ENCODE measurements at regions not wholly inside any gene's neighbourhood (a gene's known extent, or its start where the extent isn't known, plus 50 kb on each side); places are given as distances from the start of the nearest gene placed in this dataset.
"Not testable (repeated sequence)": the region's sequence is repeated elsewhere in the genome, so short reads cannot be mapped to it uniquely, and the experiment has no call there.

DNA sequence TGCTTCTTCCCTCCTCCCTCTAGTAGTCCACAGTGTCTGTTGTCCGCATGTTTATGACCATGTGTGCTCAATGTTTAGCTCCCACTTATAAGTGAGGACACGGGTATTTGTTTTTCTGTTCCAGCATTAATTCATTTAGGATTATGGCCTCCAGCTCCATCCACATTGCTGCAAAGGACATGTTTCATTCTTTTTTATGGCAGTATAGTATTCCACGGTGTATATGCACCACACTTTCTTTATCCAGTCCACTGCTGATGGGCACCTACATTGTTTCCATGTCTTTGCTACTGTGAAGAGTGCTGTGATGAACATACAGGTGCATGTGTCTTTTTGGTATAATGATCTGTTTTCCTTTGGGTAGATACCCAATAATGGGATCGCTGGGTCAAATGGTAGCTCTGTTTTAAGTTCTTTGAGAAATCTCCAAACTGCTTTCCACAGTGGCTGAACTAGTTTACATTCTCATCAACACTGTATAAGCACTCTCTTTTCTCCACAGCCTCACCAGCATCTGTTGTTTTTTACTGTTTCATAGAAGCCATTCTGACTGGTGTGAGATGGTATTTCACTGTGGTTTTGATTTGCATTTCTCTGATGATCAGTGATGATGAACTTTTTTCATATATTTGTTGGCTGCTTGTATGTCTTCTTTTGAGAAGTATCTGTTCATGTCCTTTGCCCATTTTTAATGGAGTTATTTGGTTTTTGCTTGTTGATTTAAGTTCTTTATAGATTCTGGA, 63.0 kb upstream of the SLC22A16 start:
- H3K4me1 Mint-ChIP-seq: peaks cover 19 to 31% (median 21%) of the 10 kb centered on the region in 3 donors
- H3K27ac Mint-ChIP-seq; POLR2A ChIA-PET; H3K36me3 Mint-ChIP-seq; H3K9me3 ChIP-seq; DNase-seq; H3K36me3 ChIP-seq (ENCODE audit: control insufficient read depth in 2 of 2, extremely low read depth in 1 of 2, insufficient read depth in 1 of 2, low read length in 1 of 2); H3K9me3 Mint-ChIP-seq; H3K4me3 ChIP-seq (ENCODE audit: control insufficient read depth in 1 of 2, extremely low read depth in 1 of 2, low read length in 1 of 2); H3K4me3 Mint-ChIP-seq; H3K27ac ChIP-seq (ENCODE audit: low read length); ATAC-seq (replicated peaks in 1 of 4); H3K27me3 Mint-ChIP-seq: not testable (repeated sequence)
- 100% methylated on average over 1 of the region's 4 CpGs for WGBS (ENCODE audit: insufficient coverage)
- CTCF ChIA-PET: interaction anchor here in 1 of 2 donors (0.7 kb wide), 1 partner anchor 410 kb away, joined by 4 read pairs; no protein-coding TSS in a partner anchor
- peaks cover 0 to 12% of the 10 kb centered on the region in 2 experiments for H3K4me1 ChIP-seq (ENCODE audit: control insufficient read depth in 1 of 2, extremely low read depth in 1 of 2, insufficient read depth in 2 of 2, low read length in 2 of 2)
- peaks cover 0 to 12% of the 10 kb centered on the region in 2 experiments for H3K27me3 ChIP-seq (replicated peaks in 1 of 2; ENCODE audit: control insufficient read depth in 2 of 2, extremely low read depth in 1 of 2, insufficient read depth in 2 of 2, low read length in 1 of 2)

DNA sequence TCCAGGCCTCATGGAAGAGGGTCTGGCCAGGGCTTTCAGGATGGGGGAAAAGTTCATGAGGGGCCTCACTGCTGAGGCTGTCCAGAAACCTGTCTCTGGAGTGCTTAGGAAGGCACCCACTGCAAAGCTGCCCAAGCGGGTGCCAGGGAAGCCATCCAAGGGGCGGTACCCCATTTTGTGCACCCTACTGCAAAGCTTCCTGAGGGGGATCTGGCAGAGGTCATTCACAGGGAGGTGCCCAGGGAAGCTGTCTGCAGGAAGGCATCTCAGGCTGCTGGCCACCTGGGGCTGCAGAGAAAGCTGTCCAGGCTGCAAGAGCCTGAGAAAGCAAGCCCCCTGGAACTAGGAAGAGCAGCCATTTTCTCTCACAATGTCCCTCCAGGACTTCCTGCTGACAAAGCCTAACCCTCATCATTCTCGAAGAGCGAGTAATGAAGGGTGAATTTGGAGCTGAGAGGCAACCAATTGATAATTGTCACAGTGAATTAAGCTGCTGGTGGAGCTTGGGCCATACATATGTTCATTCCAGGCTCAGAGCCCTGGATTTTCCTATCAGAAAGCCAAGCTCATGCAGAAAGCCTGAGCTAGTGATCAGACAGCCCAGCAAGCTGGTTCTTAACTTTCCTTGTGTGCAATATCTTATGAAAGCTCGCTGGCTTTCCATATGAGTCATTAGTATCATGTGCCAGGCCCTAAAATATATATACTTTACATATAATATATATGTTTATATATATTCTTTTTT, 62.2 kb upstream of the SLC22A16 start:
- ATAC-seq (replicated peaks in 1 of 4): no peak
- peaks cover 0 to 4% of the 10 kb centered on the region in 2 experiments for H3K4me1 ChIP-seq (ENCODE audit: control insufficient read depth in 1 of 2, extremely low read depth in 1 of 2, insufficient read depth in 2 of 2, low read length in 2 of 2)
- H3K27ac ChIP-seq (ENCODE audit: low read length): no peak overlapping the region
- peaks cover 0 to 6% of the 10 kb centered on the region in 2 experiments for H3K27me3 ChIP-seq (replicated peaks in 1 of 2; ENCODE audit: control insufficient read depth in 2 of 2, extremely low read depth in 1 of 2, insufficient read depth in 2 of 2, low read length in 1 of 2)
- no peaks in the 10 kb centered on the region for H3K36me3 ChIP-seq (ENCODE audit: control insufficient read depth in 2 of 2, extremely low read depth in 1 of 2, insufficient read depth in 1 of 2, low read length in 1 of 2)
- no peak overlapping the region for H3K4me3 Mint-ChIP-seq
- no peak overlapping the region for H3K4me3 ChIP-seq (ENCODE audit: control insufficient read depth in 1 of 2, extremely low read depth in 1 of 2, low read length in 1 of 2)
- no peaks in the 10 kb centered on the region for H3K36me3 Mint-ChIP-seq
- no peaks in the 10 kb centered on the region for H3K9me3 ChIP-seq
- ChIA-PET POLR2A (interaction anchor here in 1 of 2 donors (0.6 kb wide), 1 partner anchor 624 kb away, joined by 3 read pairs; no protein-coding TSS in a partner anchor), CTCF (interaction anchor here in 1 of 2 donors (1.5 kb wide), 1 partner anchor 19 kb away, joined by 3 read pairs; no protein-coding TSS in a partner anchor)
- no peak overlapping the region for H3K27ac Mint-ChIP-seq
- DNase-seq: no peak
- 100% methylated on average over 2 of the region's 5 CpGs for WGBS (ENCODE audit: insufficient coverage)
- H3K9me3 Mint-ChIP-seq: peaks cover 0 to 5% (median 5%) of the 10 kb centered on the region in 3 donors
- H3K27me3 Mint-ChIP-seq: peaks cover 0 to 2% of the 10 kb centered on the region in 2 donors
- H3K4me1 Mint-ChIP-seq: peaks cover 19 to 30% (median 20%) of the 10 kb centered on the region in 3 donors

DNA sequence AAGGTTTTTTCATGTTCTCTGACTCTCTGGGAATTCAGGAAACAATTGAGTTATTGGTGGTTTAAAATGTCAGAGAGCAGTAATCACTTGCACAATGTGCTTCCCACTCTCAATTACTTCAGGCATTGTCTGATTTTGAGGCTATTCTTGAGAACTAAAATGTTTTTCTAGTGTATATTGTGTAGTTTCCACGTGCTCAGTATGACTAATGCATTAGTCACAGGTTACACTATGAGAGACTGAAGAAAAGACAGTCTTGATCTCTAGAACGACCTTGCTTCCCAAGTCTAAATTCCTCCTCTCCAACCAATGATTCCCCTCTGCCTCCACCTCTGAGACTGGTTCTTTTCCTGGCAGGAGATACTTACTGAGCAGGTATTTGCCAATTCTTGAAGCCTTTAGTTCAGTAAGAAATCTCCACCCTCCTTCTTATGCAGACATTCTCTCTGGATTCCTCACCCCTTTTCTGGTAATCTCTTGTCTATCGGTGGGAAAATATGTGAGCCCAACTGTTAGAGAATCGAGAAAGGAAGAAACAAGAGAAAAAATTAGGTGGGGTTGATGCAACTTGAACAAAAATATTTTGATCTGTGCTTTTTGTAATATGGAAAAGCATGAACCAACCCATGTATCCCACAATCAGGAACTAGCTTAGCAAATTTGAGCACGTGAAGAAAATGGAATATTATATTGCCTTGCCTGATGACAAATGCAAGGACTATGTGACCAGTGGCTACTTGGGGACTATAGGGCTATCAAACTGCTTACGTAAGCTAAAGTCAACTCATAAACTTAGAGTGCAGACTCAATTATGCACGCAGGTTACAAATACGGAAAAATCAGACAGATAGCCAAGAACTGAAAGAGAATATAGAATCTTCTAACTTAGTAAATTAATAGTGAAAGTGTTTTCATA, 61.1 kb upstream of the SLC22A16 start:
- Mint-ChIP-seq H3K4me1 (peaks cover 17 to 27% (median 19%) of the 10 kb centered on the region in 3 donors), H3K9me3 (peaks cover 0 to 5% (median 5%) of the 10 kb centered on the region in 3 donors), H3K36me3 (no peaks in the 10 kb centered on the region), H3K4me3 (no peak overlapping the region), H3K27ac (peak overlapping the region; percentile 9 to 75), H3K27me3 (no peaks in the 10 kb centered on the region)
- WGBS (ENCODE audit: insufficient coverage): 50% methylated on average over 2 of the region's 8 CpGs
- Histone ChIP-seq H3K4me1 (ENCODE audit: control insufficient read depth in 1 of 2, extremely low read depth in 1 of 2, insufficient read depth in 2 of 2, low read length in 2 of 2) (no peaks in the 10 kb centered on the region), H3K36me3 (ENCODE audit: control insufficient read depth in 2 of 2, extremely low read depth in 1 of 2, insufficient read depth in 1 of 2, low read length in 1 of 2) (no peaks in the 10 kb centered on the region), H3K9me3 (no peaks in the 10 kb centered on the region), H3K27me3 (replicated peaks in 1 of 2; ENCODE audit: control insufficient read depth in 2 of 2, extremely low read depth in 1 of 2, insufficient read depth in 2 of 2, low read length in 1 of 2) (no peaks in the 10 kb centered on the region), H3K27ac (ENCODE audit: low read length) (no peak overlapping the region), H3K4me3 (ENCODE audit: control insufficient read depth in 1 of 2, extremely low read depth in 1 of 2, low read length in 1 of 2) (no peak overlapping the region)
- ATAC-seq (replicated peaks in 1 of 4) (peak in 3 of 4 experiments; percentile 63 to 78 (median 73)), DNase-seq (no peak)
- POLR2A ChIA-PET: interaction anchor here in 1 of 2 donors (0.6 kb wide), 1 partner anchor 625 kb away, joined by 3 read pairs; no protein-coding TSS in a partner anchor
- CTCF ChIA-PET: interaction anchor here (0.5 to 1.5 kb wide), 3 partner anchors 12 to 412 kb away, joined by 3 to 5 read pairs (median 3); no protein-coding TSS in a partner anchor

DNA sequence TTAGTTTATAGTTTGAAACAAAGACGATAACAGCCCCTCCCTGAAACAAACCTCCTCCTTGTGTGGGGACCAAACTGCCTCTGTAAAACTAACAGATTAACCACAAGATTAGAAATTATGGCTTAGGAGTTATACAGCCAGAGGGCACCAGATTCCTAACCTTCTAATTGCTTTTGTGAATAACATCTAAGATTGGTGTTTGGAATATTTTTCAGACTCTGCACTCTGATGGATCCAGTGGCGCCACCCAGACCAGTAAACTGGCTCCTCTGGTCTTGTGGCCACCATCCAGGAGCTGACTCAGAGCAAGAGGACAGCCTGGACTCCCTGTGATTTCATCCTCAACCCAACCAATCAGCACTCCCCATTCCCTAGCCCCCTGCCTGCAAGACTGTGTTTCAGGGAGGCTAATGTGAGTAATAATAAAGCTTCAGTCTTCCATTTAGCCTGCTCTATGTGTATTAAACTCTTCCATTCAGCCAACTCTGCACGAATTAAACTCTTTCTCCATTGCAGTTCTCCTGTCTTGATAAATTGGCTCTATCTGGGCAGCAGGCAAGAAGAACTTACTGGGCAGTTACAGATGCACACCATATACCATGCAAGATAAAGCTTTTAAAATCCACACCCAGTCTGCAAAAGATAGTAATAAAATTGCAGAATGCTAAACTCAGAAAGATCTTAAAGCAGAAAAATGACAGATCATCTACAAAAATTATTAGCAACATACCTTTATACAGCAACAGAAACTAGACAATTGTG, 58.5 kb upstream of the SLC22A16 start:
- Mint-ChIP-seq H3K4me3 (no peak overlapping the region), H3K36me3 (no peaks in the 10 kb centered on the region), H3K27ac (no peak overlapping the region), H3K9me3 (peaks cover 0 to 5% (median 5%) of the 10 kb centered on the region in 3 donors), H3K4me1 (peaks cover 17 to 27% (median 19%) of the 10 kb centered on the region in 3 donors), H3K27me3 (no peaks in the 10 kb centered on the region)
- POLR2A ChIA-PET: interaction anchor here in 1 of 2 donors (0.5 kb wide), 1 partner anchor 470 kb away, joined by 3 read pairs; no protein-coding TSS in a partner anchor
- H3K27me3 ChIP-seq (replicated peaks in 1 of 2; ENCODE audit: control insufficient read depth in 2 of 2, extremely low read depth in 1 of 2, insufficient read depth in 2 of 2, low read length in 1 of 2): no peaks in the 10 kb centered on the region
- no peak overlapping the region for H3K4me3 ChIP-seq (ENCODE audit: control insufficient read depth in 1 of 2, extremely low read depth in 1 of 2, low read length in 1 of 2)
- CTCF ChIA-PET: no interaction called here
- H3K4me1 ChIP-seq (ENCODE audit: control insufficient read depth in 1 of 2, extremely low read depth in 1 of 2, insufficient read depth in 2 of 2, low read length in 2 of 2): no peaks in the 10 kb centered on the region
- H3K27ac ChIP-seq (ENCODE audit: low read length): no peak overlapping the region
- WGBS (ENCODE audit: insufficient coverage): 80% methylated on average over 1 of the region's 3 CpGs
- H3K36me3 ChIP-seq (ENCODE audit: control insufficient read depth in 2 of 2, extremely low read depth in 1 of 2, insufficient read depth in 1 of 2, low read length in 1 of 2): no peaks in the 10 kb centered on the region
- no peaks in the 10 kb centered on the region for H3K9me3 ChIP-seq
- DNase-seq: no peak
- no peak for ATAC-seq (replicated peaks in 1 of 4)

DNA sequence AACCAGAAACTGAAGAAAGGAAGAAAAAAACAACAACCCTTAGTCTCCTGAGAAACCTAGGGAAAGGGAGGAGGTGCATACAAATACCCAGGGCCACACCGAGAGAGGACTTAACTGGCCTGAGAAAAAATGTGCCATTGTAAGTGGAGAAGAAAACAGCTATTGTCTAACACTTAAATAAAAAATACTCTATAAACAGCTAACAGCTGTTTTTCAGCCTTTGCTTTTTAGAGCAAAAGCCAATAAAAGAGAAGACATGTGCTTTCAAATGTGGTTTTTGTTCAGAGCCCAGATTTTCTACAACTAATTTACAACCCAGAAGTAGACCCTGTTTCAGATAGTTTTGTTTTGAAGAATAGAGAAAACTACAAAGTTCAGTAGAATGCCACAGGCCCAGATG, 56.0 kb upstream of the SLC22A16 start:
- ChIA-PET POLR2A (no interaction called here), CTCF (interaction anchor here in 1 of 2 donors (0.6 kb wide), 1 partner anchor 397 kb away, joined by 3 read pairs; no protein-coding TSS in a partner anchor)
- no peak overlapping the region for H3K4me3 Mint-ChIP-seq
- Histone ChIP-seq H3K9me3 (no peaks in the 10 kb centered on the region), H3K27me3 (replicated peaks in 1 of 2; ENCODE audit: control insufficient read depth in 2 of 2, extremely low read depth in 1 of 2, insufficient read depth in 2 of 2, low read length in 1 of 2) (peaks cover 0 to 4% of the 10 kb centered on the region in 2 experiments), H3K27ac (ENCODE audit: low read length) (no peak overlapping the region), H3K4me3 (ENCODE audit: control insufficient read depth in 1 of 2, extremely low read depth in 1 of 2, low read length in 1 of 2) (no peak overlapping the region), H3K4me1 (ENCODE audit: control insufficient read depth in 1 of 2, extremely low read depth in 1 of 2, insufficient read depth in 2 of 2, low read length in 2 of 2) (no peaks in the 10 kb centered on the region), H3K36me3 (ENCODE audit: control insufficient read depth in 2 of 2, extremely low read depth in 1 of 2, insufficient read depth in 1 of 2, low read length in 1 of 2) (no peaks in the 10 kb centered on the region)
- no CpG with 5 or more reads among the region's 1 CpG for WGBS (ENCODE audit: insufficient coverage)
- H3K4me1 Mint-ChIP-seq: peaks cover 10 to 20% (median 13%) of the 10 kb centered on the region in 3 donors
- no peak overlapping the region for H3K27ac Mint-ChIP-seq
- no peaks in the 10 kb centered on the region for H3K9me3 Mint-ChIP-seq
- DNase-seq (no peak), ATAC-seq (replicated peaks in 1 of 4) (no peak)
- peaks cover 0 to 7% of the 10 kb centered on the region in 2 donors for H3K27me3 Mint-ChIP-seq
- H3K36me3 Mint-ChIP-seq: no peaks in the 10 kb centered on the region

Data from T-cell (primary cell).